ENCODE measurements at regions not wholly inside any gene's neighbourhood (a gene's known extent, or its start where the extent isn't known, plus 50 kb on each side); places are given as distances from the start of the nearest gene placed in this dataset.
A peak's percentile ranks its signal among the peaks of the same experiment; 100 is the strongest.

GRCh38 chr4:10879411-10880110, 195.0 kb upstream of the CLNK start:
- DNase-seq = no peak

- no peak for DNase-seq
Measured at GRCh38 chr4:10878861-10879260, 194.3 kb upstream of the CLNK start.

GRCh38 chr4:10877076-10877475, 192.5 kb upstream of the CLNK start:
- DNase-seq = no peak

GRCh38 chr4:10875144-10875799, 190.7 kb upstream of the CLNK start:
- DNase-seq = no peak

GRCh38 chr4:10873809-10874208, 189.2 kb upstream of the CLNK start:
- no peak for DNase-seq

- DNase-seq = no peak
Measured at GRCh38 chr4:10872833-10873517, 188.4 kb upstream of the CLNK start.

- DNase-seq = no peak
Measured at GRCh38 chr4:10866666-10867065, 182.1 kb upstream of the CLNK start.

GRCh38 chr4:10861036-10861435, 176.5 kb upstream of the CLNK start:
- no peak for DNase-seq

GRCh38 chr4:10856271-10856782, 171.8 kb upstream of the CLNK start:
- DNase-seq = no peak

- no peak for DNase-seq
Measured at GRCh38 chr4:10853196-10853595, 168.6 kb upstream of the CLNK start.

- no peak for DNase-seq
Measured at GRCh38 chr4:10841697-10842096, 157.1 kb upstream of the CLNK start.

- DNase-seq = no peak
Measured at GRCh38 chr4:10837151-10837550, 152.6 kb upstream of the CLNK start.

- DNase-seq = no peak
Measured at GRCh38 chr4:10832806-10833628, 148.4 kb upstream of the CLNK start.

GRCh38 chr4:10831727-10832408, 147.3 kb upstream of the CLNK start:
- no peak for DNase-seq

GRCh38 chr4:10828918-10829538, 144.5 kb upstream of the CLNK start:
- DNase-seq = peak in 1 of 2 experiments; percentile 22

- DNase-seq = no peak
Measured at GRCh38 chr4:10821826-10822225, 137.3 kb upstream of the CLNK start.

GRCh38 chr4:10816571-10816970, 132.0 kb upstream of the CLNK start:
- no peak for DNase-seq

- no peak for DNase-seq
Measured at GRCh38 chr4:10811991-10812390, 127.4 kb upstream of the CLNK start.

- no peak for DNase-seq
Measured at GRCh38 chr4:10810411-10810810, 125.8 kb upstream of the CLNK start.

- no peak for DNase-seq
Measured at GRCh38 chr4:10809905-10810304, 125.3 kb upstream of the CLNK start.

GRCh38 chr4:10808591-10808990, 124.0 kb upstream of the CLNK start:
- no peak for DNase-seq
